GM18867 (cell line): ENCODE measurements at regions not wholly inside any gene's neighbourhood (a gene's known extent, or its start where the extent isn't known, plus 50 kb on each side); places are given as distances from the start of the nearest gene placed in this dataset.
"Not testable (repeated sequence)": the region's sequence is repeated elsewhere in the genome, so short reads cannot be mapped to it uniquely, and the experiment has no call there.

Source experiments
- ATAC-seq: cut with Tn5 transposase; IDR thresholded peaks from one replicate; pipeline ENCODE4 v1.9.1; 2021; ENCODE audit warnings: mild to moderate bottlenecking, moderate library complexity; ENCODE audit not compliant: unreplicated experiment

GRCh38 chr2:64250063-64250462, 105.8 kb upstream of the PELI1 start:
- ATAC-seq, result no peak

- no peak for ATAC-seq
Measured at GRCh38 chr2:64250751-64251423, 106.7 kb upstream of the PELI1 start.

- no peak for ATAC-seq
Measured at GRCh38 chr2:64251497-64252250, 107.5 kb upstream of the PELI1 start.

DNA sequence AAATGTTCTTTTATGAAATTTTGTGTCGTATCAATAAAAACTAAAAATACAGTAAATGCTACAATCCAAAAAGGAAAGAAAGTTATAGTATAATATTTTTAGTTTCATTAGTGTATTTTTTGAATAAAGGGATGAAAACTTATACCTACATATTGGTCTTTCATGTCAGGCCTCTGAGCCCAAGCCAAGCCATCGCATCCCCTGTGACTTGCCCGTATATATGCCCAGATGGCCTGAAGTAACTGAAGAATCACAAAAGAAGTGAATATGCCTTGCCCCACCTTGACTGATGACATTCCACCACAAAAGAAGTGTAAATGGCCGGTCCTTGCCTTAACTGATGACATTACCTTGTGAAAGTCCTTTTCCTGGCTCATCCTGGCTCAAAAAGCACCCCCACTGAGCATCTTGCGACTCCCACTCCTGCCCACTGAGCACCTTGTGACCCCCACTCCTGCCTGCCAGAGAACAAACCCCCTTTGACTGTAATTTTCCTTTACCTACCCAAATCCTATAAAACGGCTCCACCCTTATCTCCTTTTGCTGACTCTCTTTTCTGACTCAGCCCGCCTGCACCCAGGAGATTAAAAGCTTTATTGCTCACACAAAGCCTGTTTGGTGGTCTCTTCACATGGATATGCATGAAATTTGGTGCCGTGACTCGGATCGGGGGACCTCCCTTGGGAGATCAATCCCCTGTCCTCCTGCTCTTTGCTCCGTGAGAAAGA, 108.2 kb upstream of the PELI1 start:
- not testable (repeated sequence) for ATAC-seq

DNA sequence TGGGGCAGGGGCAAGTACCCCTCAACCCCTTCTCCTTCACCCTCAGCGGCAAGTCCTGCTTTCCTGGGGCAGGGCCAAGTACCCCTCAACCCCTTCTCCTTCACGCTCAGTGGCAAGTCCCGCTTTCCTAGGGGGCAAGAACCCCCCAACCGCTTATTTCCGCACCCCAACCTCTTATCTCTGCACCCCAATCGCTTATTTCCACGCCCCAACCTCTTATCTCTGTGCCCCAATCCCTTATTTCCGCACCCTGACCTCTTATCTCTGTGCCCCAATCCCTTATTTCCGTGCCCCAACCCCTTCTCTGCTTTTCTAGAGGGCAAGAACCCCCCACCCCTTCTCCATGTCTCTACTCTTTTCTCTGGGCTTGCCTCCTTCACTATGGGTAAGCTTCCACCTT, 109.2 kb upstream of the PELI1 start:
- ATAC-seq, result not testable (repeated sequence)

DNA sequence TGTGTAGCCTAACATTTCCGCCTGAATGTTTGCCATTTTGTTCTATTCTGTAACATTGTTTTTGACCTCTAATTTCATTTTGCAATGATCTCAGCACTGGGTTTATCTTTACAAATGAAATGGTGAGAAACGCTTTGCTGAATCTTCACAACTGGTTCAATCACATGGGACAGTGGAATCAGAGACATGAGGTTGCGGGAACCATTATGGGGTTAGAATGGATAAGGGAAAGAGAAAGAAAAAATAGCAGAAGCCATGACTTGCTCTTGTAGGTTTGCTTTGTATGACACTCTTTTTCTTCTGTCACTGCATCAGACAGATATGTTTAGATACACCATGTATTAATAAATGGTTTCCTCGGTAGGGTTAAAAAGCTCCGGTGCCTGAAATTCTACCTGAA, 114.3 kb upstream of the PELI1 start:
- ATAC-seq, result no peak

GRCh38 chr2:64259312-64259711, 115.1 kb upstream of the PELI1 start:
- no peak for ATAC-seq

- ATAC-seq, result no peak
Measured at GRCh38 chr2:64260093-64260803, 116.0 kb upstream of the PELI1 start.

- ATAC-seq, result peak; percentile 97
Measured at GRCh38 chr2:64260817-64261216, 116.6 kb upstream of the PELI1 start.

GRCh38 chr2:64262071-64262470, 117.9 kb upstream of the PELI1 start:
- no peak for ATAC-seq

- no peak for ATAC-seq
Measured at GRCh38 chr2:64262816-64263215, 118.6 kb upstream of the PELI1 start.

GRCh38 chr2:64263315-64263714, 119.1 kb upstream of the PELI1 start:
- no peak for ATAC-seq

- no peak for ATAC-seq
Measured at GRCh38 chr2:64267699-64268098, 123.5 kb upstream of the PELI1 start.

DNA sequence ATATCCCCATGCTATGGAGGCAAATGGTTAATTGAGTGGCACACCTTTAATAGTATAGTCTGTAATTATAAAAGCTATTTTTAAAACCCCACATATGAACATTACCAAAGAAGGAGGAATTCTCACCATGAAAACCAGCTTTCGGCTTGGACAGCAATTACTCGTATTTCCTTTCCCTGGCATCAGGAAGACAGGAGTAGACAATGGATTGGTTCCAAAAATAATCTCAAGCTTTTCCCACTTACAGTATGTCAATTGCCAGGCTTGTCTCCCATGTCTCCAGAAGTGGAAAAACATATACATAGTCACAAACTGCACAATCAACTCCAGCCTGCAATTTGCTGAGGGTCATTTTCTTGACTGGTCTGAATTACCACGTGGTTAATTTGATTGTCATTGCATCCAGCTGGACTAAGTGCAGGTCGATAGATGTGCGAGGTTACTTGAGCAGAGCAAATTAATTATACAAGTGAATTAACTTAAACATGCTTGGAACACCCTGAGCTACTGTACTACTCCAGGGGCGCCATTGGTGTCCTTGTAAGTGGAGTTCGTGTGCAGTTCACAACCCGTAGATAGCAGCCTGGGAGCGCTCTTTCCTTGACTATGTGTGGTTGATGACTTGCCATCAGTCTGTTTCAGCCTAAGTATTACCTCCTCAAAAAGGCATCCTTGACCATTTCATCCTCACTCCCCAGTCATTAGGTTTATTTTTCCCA, 124.3 kb upstream of the PELI1 start:
- ATAC-seq, result no peak

- ATAC-seq, result no peak
Measured at GRCh38 chr2:64273524-64274398, 129.5 kb upstream of the PELI1 start.

DNA sequence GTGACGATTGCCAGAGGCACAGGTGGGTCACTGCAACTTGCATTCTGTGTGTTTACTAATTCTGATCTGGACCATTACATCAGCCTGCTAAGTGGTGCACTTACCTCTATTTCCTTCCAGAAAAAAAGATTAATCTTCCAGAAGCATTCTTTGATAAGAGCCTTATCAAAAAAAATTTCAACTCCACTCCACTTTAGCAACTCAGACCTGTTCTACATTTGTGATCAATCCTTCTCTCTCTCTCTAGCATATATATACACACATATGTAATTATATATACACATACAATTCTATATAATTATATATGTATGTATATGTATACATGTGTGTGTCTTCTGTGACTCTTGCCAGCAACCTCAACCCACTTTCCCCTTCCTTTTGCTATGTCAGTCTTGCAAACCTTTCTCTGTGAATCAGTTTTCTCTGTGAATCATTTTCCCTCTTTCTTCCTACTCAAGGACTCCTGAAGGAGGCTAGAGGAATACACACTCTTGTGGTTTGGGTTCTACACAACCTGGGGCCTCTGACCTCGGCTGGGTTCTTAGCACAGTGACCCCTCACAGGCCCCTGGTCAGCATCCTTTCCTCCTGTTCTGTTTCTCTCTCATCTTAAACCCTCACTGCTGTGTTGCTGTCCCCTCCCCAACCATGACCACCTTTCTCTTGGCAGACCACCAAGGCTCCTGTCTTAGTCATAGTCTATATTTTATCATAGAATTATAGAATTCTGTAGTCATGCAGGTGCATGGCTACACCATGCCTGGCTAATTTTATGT, 130.4 kb upstream of the PELI1 start:
- ATAC-seq, result no peak

DNA sequence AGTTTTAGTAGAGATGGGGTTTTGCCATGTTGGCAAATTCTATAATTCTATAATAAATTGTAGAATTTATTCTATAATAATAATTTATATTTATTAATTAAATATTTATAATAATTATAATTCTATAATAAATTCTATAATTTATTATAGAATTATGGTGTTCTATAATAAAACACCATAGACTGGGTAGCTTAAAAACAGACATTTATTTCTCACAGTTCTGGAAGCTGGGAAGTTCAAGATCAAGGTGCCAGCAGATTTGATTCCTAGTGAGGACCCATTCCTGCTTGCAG, 130.9 kb upstream of the PELI1 start:
- no peak for ATAC-seq

DNA sequence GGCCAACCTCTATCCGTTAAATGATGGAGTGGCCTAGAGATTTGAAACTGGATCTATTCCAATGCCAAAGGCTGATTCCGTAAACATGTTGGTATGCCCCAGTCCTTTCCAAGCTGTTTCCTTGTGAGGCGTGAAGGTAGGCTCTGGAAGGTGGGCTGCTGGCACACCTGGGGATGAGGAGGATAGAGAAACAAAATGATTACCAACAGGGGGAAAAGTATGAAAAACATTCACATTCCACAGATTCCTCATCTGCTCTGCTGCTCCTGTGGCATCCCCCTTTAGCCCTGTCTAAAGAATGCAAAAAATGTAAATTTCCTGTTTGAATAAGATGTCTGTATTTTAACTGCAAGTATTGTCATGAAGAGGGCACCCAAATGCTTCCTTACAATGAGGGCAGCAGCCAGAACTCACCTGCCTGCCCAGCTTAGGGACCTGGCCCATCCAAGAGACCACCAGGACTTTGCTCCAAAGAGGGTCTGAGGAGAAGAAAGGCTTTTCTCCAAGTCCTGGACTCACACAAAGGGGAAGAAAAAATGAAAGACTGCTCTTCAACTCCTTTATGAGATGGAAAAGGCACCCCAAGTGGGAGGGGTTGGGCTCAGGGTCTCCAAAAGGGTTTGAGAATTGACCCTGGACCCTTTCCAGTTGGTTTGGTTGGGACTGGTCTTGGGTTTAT, 132.3 kb upstream of the PELI1 start:
- ATAC-seq, result no peak
